GM18519 (cell line): ENCODE measurements at regions not wholly inside any gene's neighbourhood (a gene's known extent, or its start where the extent isn't known, plus 50 kb on each side); places are given as distances from the start of the nearest gene placed in this dataset.
"Not testable (repeated sequence)": the region's sequence is repeated elsewhere in the genome, so short reads cannot be mapped to it uniquely, and the experiment has no call there.

ENCODE experiments used
- ATAC-seq: cut with Tn5 transposase; IDR thresholded peaks from one replicate; pipeline ENCODE4 v1.9.1; 2021; ENCODE audit warnings: mild to moderate bottlenecking, moderate library complexity; ENCODE audit not compliant: unreplicated experiment, low FRiP score

DNA sequence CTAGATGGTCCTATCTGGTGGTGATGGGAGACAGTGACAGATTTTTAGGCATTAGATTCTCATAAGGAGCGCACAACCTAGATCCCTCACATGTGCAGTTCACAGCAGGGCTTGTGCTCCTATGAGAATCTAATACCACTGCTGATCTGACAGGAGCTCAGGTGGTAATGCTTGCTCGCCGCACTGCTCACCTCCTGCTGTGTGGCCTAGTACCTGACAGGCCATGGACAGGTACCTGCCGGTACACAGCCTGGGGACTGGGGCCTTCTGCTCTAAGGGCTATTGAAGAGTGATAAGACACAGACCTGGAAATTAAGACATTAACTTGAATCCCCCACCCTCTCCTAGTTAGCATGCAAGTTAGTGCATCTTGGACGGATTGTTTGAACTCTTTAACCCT, 64.4 kb downstream of the KLRB1 start:
- ATAC-seq = not testable (repeated sequence)

GRCh38 chr12:9542827-9543226, 64.9 kb downstream of the KLRB1 start:
- not testable (repeated sequence) for ATAC-seq

GRCh38 chr12:9515925-9516324, 91.8 kb downstream of the KLRB1 start:
- not testable (repeated sequence) for ATAC-seq

DNA sequence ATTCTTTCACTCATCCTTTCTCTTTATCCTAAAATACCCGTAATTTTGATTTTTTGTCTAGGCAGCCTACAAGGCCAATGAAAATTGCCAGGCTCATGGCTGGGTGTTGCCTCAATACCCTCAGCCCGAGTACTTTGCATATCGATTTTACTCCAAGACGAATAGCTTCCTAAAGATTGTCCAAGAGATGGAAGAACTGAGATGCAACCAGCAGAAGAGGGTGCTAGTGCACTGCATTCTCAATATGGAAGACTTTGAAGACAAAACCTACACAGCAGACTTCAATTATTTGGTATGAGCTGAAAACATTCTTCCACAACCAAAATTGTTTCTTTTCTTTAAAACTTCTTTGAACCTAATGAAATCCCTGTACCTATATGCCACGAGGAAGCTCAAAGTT, 95.0 kb downstream of the KLRB1 start:
- not testable (repeated sequence) for ATAC-seq

DNA sequence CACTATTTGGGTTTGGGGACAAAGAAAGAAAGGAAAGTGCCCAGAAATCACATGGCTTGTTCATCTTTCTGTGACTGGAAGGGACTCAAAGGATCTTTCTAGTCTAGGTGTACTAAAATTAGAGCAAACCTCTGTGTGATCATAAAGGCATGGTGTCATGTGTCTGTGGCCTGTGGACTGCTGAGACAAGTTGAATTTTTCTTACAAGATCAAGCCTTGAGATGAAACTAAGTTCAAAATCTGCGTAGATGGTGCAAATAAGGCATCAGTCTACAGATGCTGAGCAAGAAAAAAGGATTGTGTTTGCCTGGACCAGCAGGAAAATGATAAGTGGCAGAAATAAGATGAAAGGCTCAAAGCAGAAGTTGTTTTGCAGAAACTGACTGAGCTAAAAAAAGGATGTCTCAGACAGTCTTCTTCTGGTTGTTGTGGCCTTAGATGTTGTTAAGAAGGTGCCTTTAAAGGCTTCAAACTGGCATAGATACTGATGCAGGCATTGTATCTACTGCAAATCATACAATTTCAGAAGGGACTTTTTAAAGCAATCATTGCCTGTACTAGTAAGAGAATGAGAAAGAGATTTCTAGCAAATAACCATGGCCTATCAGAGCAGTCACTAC, 97.2 kb downstream of the KLRB1 start:
- not testable (repeated sequence) for ATAC-seq

DNA sequence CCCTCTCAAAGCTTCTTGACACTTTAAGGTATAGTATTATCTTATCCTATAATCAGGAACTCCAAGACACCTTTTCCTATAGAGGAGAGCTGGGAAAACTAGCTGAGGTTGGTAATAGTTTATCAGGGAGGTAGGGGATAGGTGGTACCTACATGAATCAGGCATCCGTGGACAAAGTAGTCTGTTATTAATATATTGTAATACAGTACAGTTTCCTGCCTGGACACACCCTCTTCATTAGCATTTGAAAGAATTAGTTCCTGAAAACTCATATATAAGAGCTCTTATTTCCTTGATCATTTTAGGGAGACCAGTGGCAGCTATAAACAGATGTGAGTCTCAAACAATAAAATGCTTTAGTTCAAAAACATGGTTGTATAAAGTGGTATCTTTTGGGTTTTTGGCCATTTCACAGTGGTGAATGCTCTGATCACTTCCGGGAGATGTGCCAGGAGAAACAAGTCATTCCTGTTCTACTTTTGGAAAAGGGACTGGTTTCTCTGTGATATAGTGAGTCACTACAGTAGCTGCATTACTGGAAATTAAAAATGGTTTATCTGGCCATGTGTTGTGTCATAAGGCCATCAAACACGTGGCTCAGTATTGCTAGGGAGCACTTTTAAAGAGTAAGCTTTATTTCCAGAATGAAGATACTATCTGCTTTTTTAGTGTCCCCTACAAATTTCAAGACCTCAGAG, 98.1 kb downstream of the KLRB1 start:
- no peak for ATAC-seq

DNA sequence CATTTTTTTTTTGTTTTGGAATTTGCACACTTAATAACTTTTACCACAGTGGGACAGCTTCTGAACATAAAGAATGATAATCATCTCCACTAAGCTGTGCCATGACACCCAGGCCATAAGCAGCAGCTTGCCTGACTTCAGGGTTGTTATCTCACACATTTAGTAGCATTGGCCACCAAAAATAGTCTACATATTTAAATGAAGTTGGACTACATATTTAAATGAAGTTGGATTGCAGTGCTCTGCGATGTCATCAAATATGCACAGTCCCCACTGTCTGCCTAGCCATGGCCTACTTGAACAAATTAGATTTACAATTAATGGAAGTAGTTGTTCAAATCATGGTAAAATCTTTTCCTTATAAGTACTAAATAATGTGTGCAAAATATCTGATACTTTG, 101.0 kb downstream of the KLRB1 start:
- no peak for ATAC-seq

- ATAC-seq = not testable (repeated sequence)
Observed at GRCh38 chr12:9503384-9503783, 104.3 kb downstream of the KLRB1 start.

GRCh38 chr12:9502845-9503244, 104.9 kb downstream of the KLRB1 start:
- not testable (repeated sequence) for ATAC-seq

DNA sequence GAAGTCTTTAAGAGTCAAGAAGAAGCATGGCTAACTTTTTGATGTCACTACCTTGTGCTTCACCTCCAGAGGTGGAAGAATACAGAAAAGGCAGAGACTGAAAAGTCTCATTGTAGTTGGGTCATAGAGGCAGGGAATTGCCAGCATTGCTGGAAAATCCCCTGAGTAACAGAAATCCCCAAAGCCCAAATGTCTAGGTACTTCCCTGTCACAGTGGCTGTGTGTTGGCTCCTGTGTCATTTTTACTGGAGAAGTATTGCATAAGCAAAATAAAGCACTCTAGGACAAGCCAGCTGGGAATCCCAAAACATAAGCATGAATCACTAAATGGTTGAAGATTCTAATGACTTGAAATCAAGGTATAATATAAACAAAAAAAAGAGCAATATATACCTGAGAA, 114.4 kb downstream of the KLRB1 start:
- ATAC-seq = not testable (repeated sequence)

DNA sequence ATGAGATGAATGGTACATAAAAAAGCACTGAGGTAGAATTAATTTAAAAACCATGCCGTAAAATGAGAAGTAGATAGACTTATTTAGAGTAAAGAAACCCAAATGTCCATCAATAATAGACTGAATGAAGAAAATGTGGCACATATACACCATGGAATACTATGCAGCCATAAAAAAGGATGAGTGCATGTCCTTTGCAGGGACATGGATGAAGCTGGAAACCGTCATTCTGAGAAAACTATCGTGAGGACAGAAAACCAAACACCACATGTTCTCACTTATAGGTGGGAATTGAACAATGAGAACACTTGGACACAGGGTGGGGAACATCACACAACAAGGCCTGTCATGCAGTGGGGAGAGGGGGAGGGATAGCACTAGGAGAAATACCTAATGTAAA, 126.4 kb downstream of the KLRB1 start:
- not testable (repeated sequence) for ATAC-seq

- not testable (repeated sequence) for ATAC-seq
Observed at GRCh38 chr12:9474197-9474596, 133.5 kb downstream of the KLRB1 start.

DNA sequence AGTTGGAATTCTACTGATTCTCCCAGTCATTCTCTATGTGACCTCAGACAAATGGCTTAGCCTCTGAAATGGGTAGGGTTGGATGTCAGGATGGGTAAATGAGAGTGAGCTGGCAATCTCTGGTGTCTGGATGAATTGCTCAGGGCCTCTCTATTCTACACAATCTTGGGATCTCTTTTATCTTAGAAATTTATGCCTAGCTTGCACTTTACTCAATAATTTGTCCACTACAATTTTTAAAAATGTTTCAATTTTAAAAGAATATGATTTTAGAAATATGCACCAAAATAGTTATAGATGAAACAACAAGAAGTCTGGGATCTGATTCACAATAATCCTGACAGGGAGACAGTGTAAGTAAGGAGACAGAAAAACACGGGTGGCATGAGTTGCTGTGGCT, 134.1 kb downstream of the KLRB1 start:
- ATAC-seq = not testable (repeated sequence)

DNA sequence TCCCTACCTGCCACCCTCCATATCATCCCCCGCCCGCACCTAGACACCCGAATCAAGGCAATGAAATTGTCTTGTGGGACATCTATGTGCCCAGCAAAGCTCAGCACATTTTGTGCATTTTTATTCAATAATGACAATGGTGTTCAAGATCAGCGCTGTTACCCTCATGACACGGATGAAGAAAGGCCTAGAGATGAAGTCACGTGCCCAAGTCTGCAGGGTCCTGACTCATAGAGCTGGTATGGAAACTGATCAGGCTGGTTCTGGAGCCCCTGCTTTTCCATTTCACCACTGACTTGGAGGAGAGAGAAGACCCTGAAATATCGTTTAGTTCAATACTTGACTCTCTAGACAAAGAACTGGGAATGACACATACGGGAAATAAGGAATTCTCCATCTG, 136.2 kb downstream of the KLRB1 start:
- not testable (repeated sequence) for ATAC-seq

DNA sequence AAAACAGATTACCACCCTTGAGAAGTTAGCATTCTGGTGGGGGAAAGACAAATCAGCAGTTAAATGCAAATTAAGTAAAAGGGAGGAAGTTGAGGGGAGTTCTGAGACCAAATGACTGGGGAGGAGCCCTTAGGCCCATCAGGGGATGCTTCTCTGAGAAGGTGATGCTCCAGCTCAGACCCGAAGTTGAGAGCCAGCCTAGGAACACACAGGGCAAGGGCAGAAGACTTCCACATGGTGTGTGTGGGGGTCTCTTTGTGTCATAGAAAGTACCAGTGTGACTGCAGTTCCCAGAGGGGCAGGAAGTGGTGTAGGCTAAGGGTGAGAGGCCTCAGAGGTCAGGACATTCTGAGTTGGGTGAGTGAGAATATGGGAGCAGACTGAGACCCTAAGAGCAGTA, 137.3 kb downstream of the KLRB1 start:
- not testable (repeated sequence) for ATAC-seq

GRCh38 chr12:9469956-9470355, 137.8 kb downstream of the KLRB1 start:
- ATAC-seq = not testable (repeated sequence)

DNA sequence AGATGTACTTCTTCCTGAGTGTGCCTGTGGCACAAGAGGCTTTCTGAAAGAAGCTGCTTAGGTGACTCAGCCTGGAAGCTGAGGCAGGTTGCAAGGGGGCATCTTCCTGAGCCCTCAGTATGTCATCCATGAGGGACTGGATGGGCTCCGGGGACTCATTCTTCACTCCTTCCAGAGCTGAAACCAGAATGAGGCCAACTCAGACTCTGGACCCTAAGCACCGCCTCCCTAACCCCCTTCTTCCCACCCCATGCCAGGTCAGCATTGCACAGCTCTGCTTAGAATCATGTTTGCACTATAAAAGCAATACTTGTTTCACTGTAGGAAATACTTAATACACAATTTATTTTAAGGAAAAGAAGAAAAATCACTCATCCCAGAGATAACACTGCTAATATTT, 138.3 kb downstream of the KLRB1 start:
- ATAC-seq = not testable (repeated sequence)

GRCh38 chr12:9468998-9469397, 138.7 kb downstream of the KLRB1 start:
- ATAC-seq = not testable (repeated sequence)

DNA sequence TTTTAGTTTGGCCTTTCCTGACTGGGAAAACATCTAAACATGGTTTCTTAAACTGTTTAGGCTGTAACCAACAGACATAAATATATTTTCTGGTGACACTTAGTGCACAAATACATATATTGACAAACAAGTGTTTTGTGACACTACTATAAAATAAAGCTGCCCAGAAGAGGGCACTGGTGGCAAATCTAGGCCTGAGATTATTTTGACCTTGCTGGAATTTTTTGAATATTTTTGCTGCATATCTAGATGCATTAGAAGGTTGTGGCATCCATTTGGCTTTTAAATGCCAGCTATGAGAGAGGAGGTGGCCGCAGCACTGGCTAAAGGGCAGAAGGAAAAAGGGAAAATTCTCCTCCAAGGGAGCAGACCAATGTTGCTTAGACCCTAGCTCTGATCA, 139.6 kb downstream of the KLRB1 start:
- not testable (repeated sequence) for ATAC-seq

DNA sequence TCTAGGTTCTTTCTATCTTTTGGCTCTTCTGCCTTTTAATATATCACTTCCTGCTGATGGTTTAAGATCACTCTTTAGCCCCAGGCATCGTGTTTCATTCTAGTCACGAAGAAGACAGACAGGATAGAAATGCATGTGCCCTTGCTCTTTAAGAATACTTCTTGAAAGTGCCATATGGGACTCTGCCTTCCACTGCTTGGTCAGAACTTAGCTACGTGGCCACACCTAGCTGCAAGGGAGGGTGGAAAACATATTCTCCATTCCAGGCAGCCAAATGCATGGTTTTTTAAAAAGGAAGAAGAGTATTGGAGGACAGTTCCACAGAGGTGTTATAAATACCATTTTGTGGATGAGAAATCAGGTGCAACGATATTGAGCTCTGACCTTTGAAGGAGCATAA, 143.3 kb downstream of the KLRB1 start:
- no peak for ATAC-seq

GRCh38 chr12:9455516-9455915, 152.2 kb downstream of the KLRB1 start:
- ATAC-seq = not testable (repeated sequence)

DNA sequence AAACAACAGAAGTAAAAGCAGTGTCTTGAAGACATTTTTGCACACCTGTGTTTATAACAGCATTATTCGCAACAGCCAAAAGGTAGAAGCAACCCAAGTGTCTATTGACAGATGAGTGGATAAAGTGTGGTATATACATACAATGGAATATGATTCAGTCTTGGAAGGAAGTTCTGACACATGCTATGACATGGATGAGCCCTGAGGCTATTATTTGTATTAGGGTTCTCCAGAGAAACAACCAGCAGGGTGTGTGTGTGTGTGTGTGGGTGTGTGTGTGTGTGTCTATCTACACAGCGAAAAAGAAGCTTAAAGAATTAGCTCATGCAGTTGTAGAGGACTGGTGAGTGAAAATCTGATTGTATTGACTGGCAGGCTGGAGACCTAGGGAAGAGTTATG, 153.7 kb downstream of the KLRB1 start:
- ATAC-seq = not testable (repeated sequence)
